ENCODE measurements at regions not wholly inside any gene's neighbourhood (a gene's known extent, or its start where the extent isn't known, plus 50 kb on each side); places are given as distances from the start of the nearest gene placed in this dataset.

GRCh38 chr10:36491926-36492325 lies 633.5 kb upstream of the ANKRD30A start:
- Histone ChIP-seq H4K20me1 (ENCODE audit: control insufficient read depth, extremely low read depth, insufficient read depth, low read length) (no peaks in the 10 kb centered on the region), H3K9ac (ENCODE audit: insufficient read depth, low read length) (no peak overlapping the region), H3K4me2 (ENCODE audit: extremely low read depth, insufficient read depth, low read length) (no peak overlapping the region), H3K79me2 (ENCODE audit: control insufficient read depth, insufficient read depth, low read length) (no peaks in the 10 kb centered on the region), H2AFZ (ENCODE audit: low read length) (no peak overlapping the region), H3K27ac (ENCODE audit: insufficient read depth, low read length) (no peak overlapping the region), H3K9me3 (ENCODE audit: control insufficient read depth, insufficient read depth, low read depth, low read length) (no peaks in the 10 kb centered on the region), H3K27me3 (ENCODE audit: control insufficient read depth, insufficient read depth, low read length) (no peaks in the 10 kb centered on the region), H3K4me1 (ENCODE audit: control insufficient read depth, extremely low read depth, insufficient read depth, low read length) (peaks cover 2% of the 10 kb centered on the region), H3K4me3 (replicated peaks in 1 of 4; ENCODE audit: control extremely low read depth in 1 of 4, insufficient read depth in 1 of 4, low read depth in 3 of 4, low read length in 4 of 4) (no peak overlapping the region), H3K36me3 (ENCODE audit: control insufficient read depth, insufficient read depth, low read length) (no peaks in the 10 kb centered on the region)
- DNase-seq (ENCODE audit: low read depth in 2 of 2) = no peak
- no peak for TF ChIP-seq EZH2 (IDR thresholded peaks at IDR 0.05; ENCODE audit: low read length, missing control alignments)
- TF ChIP-seq CTCF (conservative IDR thresholded peaks at IDR 0.05 in 1 of 2, IDR thresholded peaks at IDR 0.05 in 1 of 2; ENCODE audit: low read depth in 1 of 2, low read length in 2 of 2) = no peak

GRCh38 chr10:36489611-36490228 lies 635.7 kb upstream of the ANKRD30A start:
- H3K27ac ChIP-seq (ENCODE audit: insufficient read depth, low read length) = no peak overlapping the region
- H3K4me3 ChIP-seq (replicated peaks in 1 of 4; ENCODE audit: control extremely low read depth in 1 of 4, insufficient read depth in 1 of 4, low read depth in 3 of 4, low read length in 4 of 4) = no peak overlapping the region
- peak; percentile 64 to 83 for DNase-seq (ENCODE audit: low read depth in 2 of 2)
- no peaks in the 10 kb centered on the region for H3K27me3 ChIP-seq (ENCODE audit: control insufficient read depth, insufficient read depth, low read length)
- TF ChIP-seq CTCF (conservative IDR thresholded peaks at IDR 0.05 in 1 of 2, IDR thresholded peaks at IDR 0.05 in 1 of 2; ENCODE audit: low read depth in 1 of 2, low read length in 2 of 2) (no peak), EZH2 (IDR thresholded peaks at IDR 0.05; ENCODE audit: low read length, missing control alignments) (no peak)
- no peak overlapping the region for H3K9ac ChIP-seq (ENCODE audit: insufficient read depth, low read length)
- no peaks in the 10 kb centered on the region for H3K9me3 ChIP-seq (ENCODE audit: control insufficient read depth, insufficient read depth, low read depth, low read length)
- H3K79me2 ChIP-seq (ENCODE audit: control insufficient read depth, insufficient read depth, low read length) = no peaks in the 10 kb centered on the region
- H2AFZ ChIP-seq (ENCODE audit: low read length) = no peak overlapping the region
- peaks cover 2% of the 10 kb centered on the region for H3K4me1 ChIP-seq (ENCODE audit: control insufficient read depth, extremely low read depth, insufficient read depth, low read length)
- no peaks in the 10 kb centered on the region for H3K36me3 ChIP-seq (ENCODE audit: control insufficient read depth, insufficient read depth, low read length)
- no peak overlapping the region for H3K4me2 ChIP-seq (ENCODE audit: extremely low read depth, insufficient read depth, low read length)
- no peaks in the 10 kb centered on the region for H4K20me1 ChIP-seq (ENCODE audit: control insufficient read depth, extremely low read depth, insufficient read depth, low read length)

- Histone ChIP-seq H3K9ac (ENCODE audit: insufficient read depth, low read length) (no peak overlapping the region), H3K4me3 (replicated peaks in 1 of 4; ENCODE audit: control extremely low read depth in 1 of 4, insufficient read depth in 1 of 4, low read depth in 3 of 4, low read length in 4 of 4) (no peak overlapping the region), H2AFZ (ENCODE audit: low read length) (no peak overlapping the region), H3K27me3 (ENCODE audit: control insufficient read depth, insufficient read depth, low read length) (no peaks in the 10 kb centered on the region), H3K4me1 (ENCODE audit: control insufficient read depth, extremely low read depth, insufficient read depth, low read length) (peaks cover 2% of the 10 kb centered on the region), H3K27ac (ENCODE audit: insufficient read depth, low read length) (no peak overlapping the region), H4K20me1 (ENCODE audit: control insufficient read depth, extremely low read depth, insufficient read depth, low read length) (no peaks in the 10 kb centered on the region), H3K36me3 (ENCODE audit: control insufficient read depth, insufficient read depth, low read length) (no peaks in the 10 kb centered on the region), H3K4me2 (ENCODE audit: extremely low read depth, insufficient read depth, low read length) (no peak overlapping the region), H3K9me3 (ENCODE audit: control insufficient read depth, insufficient read depth, low read depth, low read length) (no peaks in the 10 kb centered on the region), H3K79me2 (ENCODE audit: control insufficient read depth, insufficient read depth, low read length) (no peaks in the 10 kb centered on the region)
- no peak for TF ChIP-seq EZH2 (IDR thresholded peaks at IDR 0.05; ENCODE audit: low read length, missing control alignments)
- TF ChIP-seq CTCF (conservative IDR thresholded peaks at IDR 0.05 in 1 of 2, IDR thresholded peaks at IDR 0.05 in 1 of 2; ENCODE audit: low read depth in 1 of 2, low read length in 2 of 2) = no peak
- no peak for DNase-seq (ENCODE audit: low read depth in 2 of 2)
Observed at GRCh38 chr10:36489181-36489580, 636.2 kb upstream of the ANKRD30A start.

All from fibroblast of lung (primary cell).